Astrocyte (in vitro differentiated cells and primary cell): ENCODE measurements at regions not wholly inside any gene's neighbourhood (a gene's known extent, or its start where the extent isn't known, plus 50 kb on each side); places are given as distances from the start of the nearest gene placed in this dataset.

Experiments
- DNase-seq: peaks from one replicate; pipeline ENCODE4 v3.0.0-alpha.2; 2010; ENCODE audit warnings: low read depth
- FAIRE-seq: peaks from 2 replicates; lab custom pipeline; 2011; peaks lifted over from hg19 to GRCh38; lab: Jason Lieb, UNC
- H2AFZ ChIP-seq: 2 replicates; pipeline ENCODE4 v1.6.0; 2012; ENCODE audit warnings: low read depth, low read length, inconsistent platforms
- H3K27ac ChIP-seq: 2 replicates; pipeline ENCODE4 v1.5.1; 2011; ENCODE audit warnings: low read depth, low read length, inconsistent platforms
- H3K27me3 ChIP-seq: 2 replicates; pipeline ENCODE4 v1.6.0; 2011; ENCODE audit warnings: low read length, inconsistent platforms; ENCODE audit not compliant: insufficient read depth
- H3K36me3 ChIP-seq: 2 replicates; pipeline ENCODE4 v1.5.1; 2011; ENCODE audit warnings: low read length, inconsistent platforms; ENCODE audit not compliant: insufficient read depth
- H3K4me1 ChIP-seq: 2 replicates; pipeline ENCODE4 v1.5.1; 2011; ENCODE audit warnings: low read length, inconsistent platforms; ENCODE audit not compliant: insufficient read depth
- H3K4me2 ChIP-seq: 2 replicates; pipeline ENCODE4 v1.6.0; 2012; ENCODE audit warnings: low read length, inconsistent platforms
- H3K4me3 ChIP-seq: 2 replicates; pipeline ENCODE4 v1.5.1; 2011; ENCODE audit warnings: low read depth, mild to moderate bottlenecking, low read length, inconsistent platforms; ENCODE audit not compliant: insufficient read depth
- H3K79me2 ChIP-seq: 2 replicates; pipeline ENCODE4 v1.6.0; 2012; ENCODE audit warnings: mild to moderate bottlenecking, low read length, inconsistent platforms; ENCODE audit not compliant: insufficient read depth
- H3K9ac ChIP-seq: 2 replicates; pipeline ENCODE4 v1.6.0; 2012; ENCODE audit warnings: mild to moderate bottlenecking, low read length, inconsistent platforms
- H3K9me3 ChIP-seq: 2 replicates; pipeline ENCODE4 v1.5.1; 2012; ENCODE audit warnings: low read depth, mild to moderate bottlenecking, low read length, inconsistent platforms; ENCODE audit not compliant: insufficient read depth
- H4K20me1 ChIP-seq: 2 replicates; pipeline ENCODE4 v1.6.0; 2012; ENCODE audit warnings: low read length, inconsistent platforms; ENCODE audit not compliant: insufficient read depth
- H3K27ac Mint-ChIP-seq: one replicate; pipeline ENCODE4 v1.8.0; 2021; ENCODE audit warnings: mild to moderate bottlenecking, mixed read lengths; ENCODE audit not compliant: unreplicated experiment
- H3K27me3 Mint-ChIP-seq: one replicate; pipeline ENCODE4 v1.8.0; 2021; ENCODE audit warnings: low read depth, mixed read lengths; ENCODE audit not compliant: unreplicated experiment
- H3K36me3 Mint-ChIP-seq: one replicate; pipeline ENCODE4 v1.8.0; 2021; ENCODE audit warnings: low read depth, mixed read lengths; ENCODE audit not compliant: unreplicated experiment
- H3K4me1 Mint-ChIP-seq: one replicate; pipeline ENCODE4 v1.8.0; 2021; ENCODE audit warnings: low read depth, mixed read lengths; ENCODE audit not compliant: unreplicated experiment
- H3K4me3 Mint-ChIP-seq: one replicate; pipeline ENCODE4 v1.8.0; 2021; ENCODE audit warnings: mild to moderate bottlenecking, moderate library complexity, mixed read lengths; ENCODE audit not compliant: unreplicated experiment
- H3K9me3 Mint-ChIP-seq: one replicate; pipeline ENCODE4 v1.8.0; 2021; ENCODE audit warnings: mild to moderate bottlenecking, mixed read lengths; ENCODE audit not compliant: unreplicated experiment
- EZH2 ChIP-seq: IDR thresholded peaks from 2 replicates; pipeline ENCODE4 v1.6.1; 2012; ENCODE audit warnings: mild to moderate bottlenecking, low read length, inconsistent platforms; ENCODE audit not compliant: insufficient read depth
- TF ChIP-seq, protein P1 (sequence below): IDR thresholded peaks from 2 replicates; pipeline ENCODE4 v1.5.1; 2011; ENCODE audit warnings: low read depth, mild to moderate bottlenecking, inconsistent platforms, low read length, moderate library complexity; ENCODE audit not compliant: insufficient read depth

DNA sequence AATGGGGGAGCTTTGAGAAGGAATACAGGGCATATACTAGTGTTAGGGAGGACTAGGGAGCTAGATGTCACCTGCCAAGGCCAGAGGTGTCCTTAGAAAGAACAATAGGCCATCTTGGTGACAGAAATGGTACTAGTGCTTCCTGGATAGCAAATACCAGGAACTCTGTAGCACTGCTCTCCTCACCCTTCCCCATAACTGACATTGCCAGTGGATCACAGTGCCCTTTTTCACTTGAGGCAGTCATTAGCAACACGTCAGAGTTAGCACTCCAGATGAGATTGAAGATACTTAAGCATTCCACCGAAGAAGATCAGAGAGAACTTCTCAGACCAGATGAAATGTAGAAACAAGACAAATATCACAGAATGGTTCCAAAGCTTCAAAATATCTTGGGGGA is 103.1 kb upstream of the PDZRN3 start:
- peak; percentile 32 for FAIRE-seq
- Mint-ChIP-seq H3K4me1 (peaks cover 21% of the 10 kb centered on the region), H3K4me3 (no peak overlapping the region)

GRCh38 chr3:73727117-73727821 is 102.5 kb upstream of the PDZRN3 start:
- H3K4me3 ChIP-seq = peak overlapping the region; percentile 6
- no peaks in the 10 kb centered on the region for H3K9me3 Mint-ChIP-seq
- H3K27me3 ChIP-seq = no peaks in the 10 kb centered on the region
- no peaks in the 10 kb centered on the region for H3K36me3 Mint-ChIP-seq
- no peaks in the 10 kb centered on the region for H3K36me3 ChIP-seq
- H4K20me1 ChIP-seq = no peaks in the 10 kb centered on the region
- DNase-seq = peak; percentile 72
- no peak for FAIRE-seq
- peaks cover 21% of the 10 kb centered on the region for H3K4me1 Mint-ChIP-seq
- peak overlapping the region; percentile 35 for H3K9ac ChIP-seq
- no peaks in the 10 kb centered on the region for H3K27me3 Mint-ChIP-seq
- no peak for TF ChIP-seq EZH2
- TF ChIP-seq, protein P1, sequence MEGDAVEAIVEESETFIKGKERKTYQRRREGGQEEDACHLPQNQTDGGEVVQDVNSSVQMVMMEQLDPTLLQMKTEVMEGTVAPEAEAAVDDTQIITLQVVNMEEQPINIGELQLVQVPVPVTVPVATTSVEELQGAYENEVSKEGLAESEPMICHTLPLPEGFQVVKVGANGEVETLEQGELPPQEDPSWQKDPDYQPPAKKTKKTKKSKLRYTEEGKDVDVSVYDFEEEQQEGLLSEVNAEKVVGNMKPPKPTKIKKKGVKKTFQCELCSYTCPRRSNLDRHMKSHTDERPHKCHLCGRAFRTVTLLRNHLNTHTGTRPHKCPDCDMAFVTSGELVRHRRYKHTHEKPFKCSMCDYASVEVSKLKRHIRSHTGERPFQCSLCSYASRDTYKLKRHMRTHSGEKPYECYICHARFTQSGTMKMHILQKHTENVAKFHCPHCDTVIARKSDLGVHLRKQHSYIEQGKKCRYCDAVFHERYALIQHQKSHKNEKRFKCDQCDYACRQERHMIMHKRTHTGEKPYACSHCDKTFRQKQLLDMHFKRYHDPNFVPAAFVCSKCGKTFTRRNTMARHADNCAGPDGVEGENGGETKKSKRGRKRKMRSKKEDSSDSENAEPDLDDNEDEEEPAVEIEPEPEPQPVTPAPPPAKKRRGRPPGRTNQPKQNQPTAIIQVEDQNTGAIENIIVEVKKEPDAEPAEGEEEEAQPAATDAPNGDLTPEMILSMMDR = no peak
- peaks cover 16% of the 10 kb centered on the region for H3K4me1 ChIP-seq
- peak overlapping the region; percentile 69 for H2AFZ ChIP-seq
- H3K79me2 ChIP-seq = no peaks in the 10 kb centered on the region
- H3K27ac ChIP-seq = peak overlapping the region; percentile 54
- peak overlapping the region; percentile 74 for H3K4me2 ChIP-seq
- peak overlapping the region; percentile 24 for H3K4me3 Mint-ChIP-seq
- no peaks in the 10 kb centered on the region for H3K9me3 ChIP-seq
- peak overlapping the region; percentile 93 for H3K27ac Mint-ChIP-seq

More for the DNA sequence above, 103.1 kb upstream of the PDZRN3 start:
- Histone ChIP-seq H2AFZ (peak overlapping the region; percentile 69), H3K79me2 (no peaks in the 10 kb centered on the region), H3K4me1 (peaks cover 16% of the 10 kb centered on the region), H3K36me3 (no peaks in the 10 kb centered on the region), H3K27me3 (no peaks in the 10 kb centered on the region), H4K20me1 (no peaks in the 10 kb centered on the region), H3K4me3 (no peak overlapping the region), H3K9ac (peak overlapping the region; percentile 35), H3K4me2 (peak overlapping the region; percentile 74), H3K9me3 (no peaks in the 10 kb centered on the region), H3K27ac (peak overlapping the region; percentile 54)
- Mint-ChIP-seq H3K9me3 (no peaks in the 10 kb centered on the region), H3K27me3 (no peaks in the 10 kb centered on the region), H3K36me3 (no peaks in the 10 kb centered on the region), H3K27ac (peak overlapping the region; percentile 93)
- TF ChIP-seq EZH2 = no peak
- TF ChIP-seq, protein P1 = no peak
- no peak for DNase-seq

DNA sequence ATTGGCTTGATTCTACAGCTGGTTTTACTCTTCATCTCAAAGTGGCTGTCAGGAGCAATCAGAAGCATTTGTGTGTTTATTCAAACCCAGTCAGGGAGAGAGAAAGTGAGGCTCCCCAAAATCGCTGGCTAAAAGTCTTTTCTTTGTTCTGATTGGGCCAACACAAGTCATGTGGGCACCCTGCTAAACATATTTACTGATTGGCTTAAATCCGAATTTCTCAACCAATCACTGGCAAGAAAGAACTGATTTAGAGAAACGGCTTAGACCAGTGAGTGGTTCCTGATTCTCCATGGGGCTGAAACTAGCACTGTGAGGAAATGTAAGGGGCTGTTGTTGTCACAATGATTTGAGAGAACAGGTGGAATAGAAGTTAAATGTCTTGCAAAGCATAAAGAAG is 98.9 kb upstream of the PDZRN3 start:
- TF ChIP-seq, protein P1 = no peak
- no peak for TF ChIP-seq EZH2
- Mint-ChIP-seq H3K4me1 (peaks cover 19% of the 10 kb centered on the region), H3K9me3 (no peaks in the 10 kb centered on the region), H3K27ac (no peak overlapping the region), H3K4me3 (no peak overlapping the region), H3K27me3 (no peaks in the 10 kb centered on the region), H3K36me3 (no peaks in the 10 kb centered on the region)
- Histone ChIP-seq H3K36me3 (no peaks in the 10 kb centered on the region), H3K9me3 (no peaks in the 10 kb centered on the region), H2AFZ (no peak overlapping the region), H3K4me3 (no peak overlapping the region), H4K20me1 (no peaks in the 10 kb centered on the region), H3K4me2 (no peak overlapping the region), H3K9ac (no peak overlapping the region), H3K27me3 (no peaks in the 10 kb centered on the region), H3K4me1 (peaks cover 21% of the 10 kb centered on the region), H3K27ac (no peak overlapping the region), H3K79me2 (no peaks in the 10 kb centered on the region)
- FAIRE-seq (no peak), DNase-seq (no peak)
